Neural cell (in vitro differentiated cells): ENCODE measurements at regions not wholly inside any gene's neighbourhood (a gene's known extent, or its start where the extent isn't known, plus 50 kb on each side); places are given as distances from the start of the nearest gene placed in this dataset.

Source experiments
- EP300 ChIP-seq: fragments of 450-650 bp; conservative IDR thresholded peaks from 2 replicates; pipeline ENCODE4 v1.6.1; 2014; ENCODE audit warnings: antibody characterized with exemption, mild to moderate bottlenecking, moderate library complexity; ENCODE audit not compliant: poor library complexity, severe bottlenecking
- EZH2 ChIP-seq: fragments of 200-600, 300-800 bp; shearing (Covaris generic), sonication (generic); IDR thresholded peaks from 2 replicates; pipeline ENCODE4 v1.6.1; 2014; ENCODE audit warnings: antibody characterized with exemption, low read length, borderline replicate concordance, mild to moderate bottlenecking; ENCODE audit not compliant: insufficient read depth, poor library complexity, severe bottlenecking
- MXI1 ChIP-seq: fragments of 450-650 bp; conservative IDR thresholded peaks from 2 replicates; pipeline ENCODE4 v1.6.1; 2014; ENCODE audit warnings: antibody characterized with exemption, mild to moderate bottlenecking; ENCODE audit not compliant: poor library complexity, severe bottlenecking
- POLR2AphosphoS5 ChIP-seq: IDR thresholded peaks from 2 replicates; pipeline ENCODE4 v1.6.1; 2012
- SMC3 ChIP-seq: fragments of 450-650 bp; conservative IDR thresholded peaks from 2 replicates; pipeline ENCODE4 v1.6.1; 2014; ENCODE audit warnings: antibody characterized with exemption, mild to moderate bottlenecking, moderate library complexity; ENCODE audit not compliant: poor library complexity
- TAF1 ChIP-seq: IDR thresholded peaks from 2 replicates; pipeline ENCODE4 v1.6.1; 2012; ENCODE audit warnings: low read depth
- TF ChIP-seq, protein P1 (sequence below): IDR thresholded peaks from 2 replicates; pipeline ENCODE4 v1.6.1; 2012; ENCODE audit warnings: borderline replicate concordance
- TF ChIP-seq, protein P2 (sequence below): fragments of 450-650 bp; IDR thresholded peaks from 2 replicates; pipeline ENCODE4 v1.5.1; 2014; ENCODE audit warnings: antibody characterized with exemption, mild to moderate bottlenecking, moderate library complexity; ENCODE audit not compliant: poor library complexity, severe bottlenecking

GRCh38 chr9:129469988-129470316, 150.9 kb downstream of the C9orf50 start:
- TF ChIP-seq EZH2 (no peak), POLR2AphosphoS5 (no peak), EP300 (no peak), SMC3 (no peak), TAF1 (no peak), MXI1 (no peak)
- TF ChIP-seq, protein P1, sequence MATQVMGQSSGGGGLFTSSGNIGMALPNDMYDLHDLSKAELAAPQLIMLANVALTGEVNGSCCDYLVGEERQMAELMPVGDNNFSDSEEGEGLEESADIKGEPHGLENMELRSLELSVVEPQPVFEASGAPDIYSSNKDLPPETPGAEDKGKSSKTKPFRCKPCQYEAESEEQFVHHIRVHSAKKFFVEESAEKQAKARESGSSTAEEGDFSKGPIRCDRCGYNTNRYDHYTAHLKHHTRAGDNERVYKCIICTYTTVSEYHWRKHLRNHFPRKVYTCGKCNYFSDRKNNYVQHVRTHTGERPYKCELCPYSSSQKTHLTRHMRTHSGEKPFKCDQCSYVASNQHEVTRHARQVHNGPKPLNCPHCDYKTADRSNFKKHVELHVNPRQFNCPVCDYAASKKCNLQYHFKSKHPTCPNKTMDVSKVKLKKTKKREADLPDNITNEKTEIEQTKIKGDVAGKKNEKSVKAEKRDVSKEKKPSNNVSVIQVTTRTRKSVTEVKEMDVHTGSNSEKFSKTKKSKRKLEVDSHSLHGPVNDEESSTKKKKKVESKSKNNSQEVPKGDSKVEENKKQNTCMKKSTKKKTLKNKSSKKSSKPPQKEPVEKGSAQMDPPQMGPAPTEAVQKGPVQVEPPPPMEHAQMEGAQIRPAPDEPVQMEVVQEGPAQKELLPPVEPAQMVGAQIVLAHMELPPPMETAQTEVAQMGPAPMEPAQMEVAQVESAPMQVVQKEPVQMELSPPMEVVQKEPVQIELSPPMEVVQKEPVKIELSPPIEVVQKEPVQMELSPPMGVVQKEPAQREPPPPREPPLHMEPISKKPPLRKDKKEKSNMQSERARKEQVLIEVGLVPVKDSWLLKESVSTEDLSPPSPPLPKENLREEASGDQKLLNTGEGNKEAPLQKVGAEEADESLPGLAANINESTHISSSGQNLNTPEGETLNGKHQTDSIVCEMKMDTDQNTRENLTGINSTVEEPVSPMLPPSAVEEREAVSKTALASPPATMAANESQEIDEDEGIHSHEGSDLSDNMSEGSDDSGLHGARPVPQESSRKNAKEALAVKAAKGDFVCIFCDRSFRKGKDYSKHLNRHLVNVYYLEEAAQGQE, result no peak
- TF ChIP-seq, protein P2, sequence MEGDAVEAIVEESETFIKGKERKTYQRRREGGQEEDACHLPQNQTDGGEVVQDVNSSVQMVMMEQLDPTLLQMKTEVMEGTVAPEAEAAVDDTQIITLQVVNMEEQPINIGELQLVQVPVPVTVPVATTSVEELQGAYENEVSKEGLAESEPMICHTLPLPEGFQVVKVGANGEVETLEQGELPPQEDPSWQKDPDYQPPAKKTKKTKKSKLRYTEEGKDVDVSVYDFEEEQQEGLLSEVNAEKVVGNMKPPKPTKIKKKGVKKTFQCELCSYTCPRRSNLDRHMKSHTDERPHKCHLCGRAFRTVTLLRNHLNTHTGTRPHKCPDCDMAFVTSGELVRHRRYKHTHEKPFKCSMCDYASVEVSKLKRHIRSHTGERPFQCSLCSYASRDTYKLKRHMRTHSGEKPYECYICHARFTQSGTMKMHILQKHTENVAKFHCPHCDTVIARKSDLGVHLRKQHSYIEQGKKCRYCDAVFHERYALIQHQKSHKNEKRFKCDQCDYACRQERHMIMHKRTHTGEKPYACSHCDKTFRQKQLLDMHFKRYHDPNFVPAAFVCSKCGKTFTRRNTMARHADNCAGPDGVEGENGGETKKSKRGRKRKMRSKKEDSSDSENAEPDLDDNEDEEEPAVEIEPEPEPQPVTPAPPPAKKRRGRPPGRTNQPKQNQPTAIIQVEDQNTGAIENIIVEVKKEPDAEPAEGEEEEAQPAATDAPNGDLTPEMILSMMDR, result no peak
